H1 (cell line): ENCODE measurements at regions not wholly inside any gene's neighbourhood (a gene's known extent, or its start where the extent isn't known, plus 50 kb on each side); places are given as distances from the start of the nearest gene placed in this dataset.

Source experiments
- CTCF ChIP-seq, 3 experiments: IDR thresholded peaks; 1 replicate in 2 of 3; 2 replicates in 1 of 3; pipeline versions ENCODE4 v1.5.1 to v1.6.1; 2011; ENCODE audit warnings: low read length in 3 of 3, mild to moderate bottlenecking in 3 of 3, inconsistent platforms in 2 of 3, low read depth in 1 of 3, moderate library complexity in 1 of 3; ENCODE audit not compliant: insufficient read depth in 1 of 3; ENCODE audit errors: control extremely low read depth in 1 of 3
- EP300 ChIP-seq, 2 experiments: IDR thresholded peaks; 1 replicate in 1 of 2; 2 replicates in 1 of 2; pipeline ENCODE4 v1.6.1; 2011 to 2012; ENCODE audit warnings: low read depth in 2 of 2, low read length in 2 of 2, mild to moderate bottlenecking in 2 of 2, borderline replicate concordance in 1 of 2, inconsistent platforms in 1 of 2, moderate library complexity in 1 of 2
- ZNF274 ChIP-seq: IDR thresholded peaks from 2 replicates; pipeline ENCODE4 v1.7.0; 2012; ENCODE audit warnings: low read length, borderline replicate concordance; ENCODE audit errors: extremely low read depth

GRCh38 chr3:184647405-184647936 is 64.4 kb downstream of the MAGEF1 start (continued):
- TF ChIP-seq EP300 (IDR thresholded peaks at IDR 0.05; ENCODE audit: borderline replicate concordance in 1 of 2, low read depth in 2 of 2, low read length in 2 of 2) (no peak), CTCF (IDR thresholded peaks at IDR 0.05; ENCODE audit: control extremely low read depth in 1 of 3, insufficient read depth in 1 of 3, low read depth in 1 of 3, low read length in 3 of 3) (no peak), ZNF274 (no peak)
